HG03442 (cell line): ENCODE measurements at regions not wholly inside any gene's neighbourhood (a gene's known extent, or its start where the extent isn't known, plus 50 kb on each side); places are given as distances from the start of the nearest gene placed in this dataset.
A peak's percentile ranks its signal among the peaks of the same experiment; 100 is the strongest.
"Not testable (repeated sequence)": the region's sequence is repeated elsewhere in the genome, so short reads cannot be mapped to it uniquely, and the experiment has no call there.

Experiments
- ATAC-seq: cut with Tn5 transposase; IDR thresholded peaks from one replicate; pipeline ENCODE4 v1.9.1; 2021; ENCODE audit warnings: mild to moderate bottlenecking, moderate library complexity; ENCODE audit not compliant: unreplicated experiment

DNA sequence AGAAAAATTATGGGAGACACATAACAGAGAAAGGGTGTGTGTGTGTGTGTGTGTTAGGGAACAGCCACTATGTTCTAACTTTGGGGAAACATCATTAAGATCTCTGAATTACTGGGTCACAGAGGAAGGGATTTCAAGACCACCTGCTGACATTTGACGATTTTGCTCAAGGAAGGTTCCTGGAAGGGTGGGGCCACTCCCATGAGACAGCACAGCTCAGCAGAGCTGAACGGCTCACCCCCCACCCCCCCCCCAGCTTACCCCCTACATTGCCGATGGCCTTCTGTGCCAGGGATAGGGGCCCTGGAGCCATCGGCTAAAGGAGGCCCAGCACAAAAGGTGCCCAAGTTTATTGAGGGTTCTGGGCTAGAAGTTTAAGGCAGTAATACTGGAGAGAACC lies 122.4 kb downstream of the NPIPB11 start:
- ATAC-seq: not testable (repeated sequence)

DNA sequence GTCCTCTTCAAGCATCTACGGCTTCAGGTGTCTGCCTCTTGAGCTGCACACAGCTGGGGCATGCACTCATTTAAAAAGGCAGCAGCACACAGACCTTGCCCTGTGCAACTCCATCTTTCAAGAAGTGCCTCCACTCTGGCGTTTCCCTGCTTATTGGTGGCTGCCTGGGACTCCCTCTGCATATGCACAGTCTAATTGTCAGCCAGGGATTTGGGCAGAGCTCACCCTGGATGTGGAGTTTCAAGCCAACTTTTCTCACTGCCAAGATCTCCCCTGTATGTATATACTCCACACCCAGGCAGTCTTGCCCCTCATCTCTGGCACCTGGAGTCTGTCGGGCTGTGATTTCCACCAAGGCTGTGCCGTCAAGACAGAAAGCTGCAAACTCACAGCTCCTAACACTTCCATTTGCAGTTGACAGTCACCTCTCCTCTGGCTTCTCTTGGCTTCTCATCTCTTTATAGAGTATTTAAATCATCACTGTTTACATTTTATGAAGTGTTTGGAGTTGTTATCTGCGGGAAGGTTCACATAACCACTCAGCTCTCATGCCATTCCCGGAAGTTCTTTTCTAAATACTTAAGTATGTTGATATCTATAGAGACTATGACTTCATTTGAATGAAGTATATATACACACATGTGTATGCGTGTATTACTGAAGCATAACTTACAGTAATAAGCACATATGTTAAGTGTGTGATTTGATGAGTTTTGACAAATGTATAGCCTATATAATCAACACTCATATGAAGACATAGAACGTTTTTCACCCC lies 128.2 kb downstream of the NPIPB11 start:
- not testable (repeated sequence) for ATAC-seq

DNA sequence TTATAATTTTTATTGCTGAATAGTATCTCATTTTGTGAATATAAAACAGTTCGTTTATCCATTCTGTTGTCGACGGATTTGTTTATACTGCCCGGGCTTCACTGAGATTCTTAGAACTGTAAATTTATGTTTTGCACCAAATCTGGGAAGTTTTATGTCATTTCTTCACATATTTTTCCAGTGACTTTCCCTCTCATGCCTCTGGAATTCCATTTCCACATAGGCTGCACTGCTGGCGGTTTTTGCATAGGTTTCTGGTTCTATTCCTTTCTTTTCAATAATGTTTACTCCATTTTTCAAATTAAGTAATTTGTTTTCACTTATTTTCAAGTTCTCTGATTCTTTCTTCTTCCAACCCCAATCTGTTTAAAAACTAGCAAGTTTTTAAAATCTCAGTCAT lies 130.1 kb downstream of the NPIPB11 start:
- ATAC-seq: not testable (repeated sequence)

DNA sequence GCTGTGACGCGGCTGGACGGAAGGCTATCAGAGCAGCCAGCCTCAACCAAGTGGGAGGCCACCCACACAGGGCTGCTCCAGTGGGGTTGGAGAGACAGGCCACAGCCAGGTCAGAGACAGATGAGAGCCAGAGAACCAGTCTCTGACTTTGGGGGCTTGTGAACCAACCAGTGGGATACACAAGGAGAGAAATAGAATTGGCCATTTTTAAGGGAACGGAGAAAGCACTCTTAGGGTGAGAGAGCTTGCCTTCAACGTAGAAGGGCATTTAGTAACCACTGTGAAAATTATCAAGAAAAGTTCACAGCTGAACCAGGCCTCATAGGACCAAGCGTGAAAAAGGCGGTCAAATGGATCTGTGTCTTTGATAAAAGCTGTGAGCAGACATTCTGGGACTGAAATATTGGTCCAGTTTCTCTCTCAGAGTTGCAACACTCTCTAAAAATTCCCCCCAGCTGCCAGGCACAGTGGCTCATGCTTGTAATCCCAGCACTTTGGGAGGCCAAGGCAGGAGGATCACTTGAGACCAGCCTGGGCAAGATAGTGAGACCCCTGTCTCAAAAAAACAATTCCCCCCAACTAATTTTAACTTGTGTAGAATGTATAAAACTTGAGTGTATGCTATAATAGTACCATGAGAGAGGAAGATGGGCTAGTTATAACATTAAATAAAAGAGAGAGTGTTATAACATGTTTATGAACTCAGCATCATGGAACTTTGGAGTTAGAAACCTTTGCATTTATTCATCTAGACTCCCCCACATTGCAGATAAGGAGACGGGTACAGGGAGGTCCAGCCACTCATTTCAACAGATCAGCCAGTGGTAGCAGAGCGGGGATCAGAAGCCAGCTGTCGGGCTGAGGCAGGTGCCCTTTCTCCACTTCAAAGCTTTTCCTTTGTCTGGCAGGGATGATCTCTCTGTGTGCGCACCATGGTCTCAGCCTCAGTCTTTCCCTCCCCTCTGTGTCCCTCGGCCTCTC lies 132.2 kb downstream of the NPIPB11 start:
- ATAC-seq: not testable (repeated sequence)

DNA sequence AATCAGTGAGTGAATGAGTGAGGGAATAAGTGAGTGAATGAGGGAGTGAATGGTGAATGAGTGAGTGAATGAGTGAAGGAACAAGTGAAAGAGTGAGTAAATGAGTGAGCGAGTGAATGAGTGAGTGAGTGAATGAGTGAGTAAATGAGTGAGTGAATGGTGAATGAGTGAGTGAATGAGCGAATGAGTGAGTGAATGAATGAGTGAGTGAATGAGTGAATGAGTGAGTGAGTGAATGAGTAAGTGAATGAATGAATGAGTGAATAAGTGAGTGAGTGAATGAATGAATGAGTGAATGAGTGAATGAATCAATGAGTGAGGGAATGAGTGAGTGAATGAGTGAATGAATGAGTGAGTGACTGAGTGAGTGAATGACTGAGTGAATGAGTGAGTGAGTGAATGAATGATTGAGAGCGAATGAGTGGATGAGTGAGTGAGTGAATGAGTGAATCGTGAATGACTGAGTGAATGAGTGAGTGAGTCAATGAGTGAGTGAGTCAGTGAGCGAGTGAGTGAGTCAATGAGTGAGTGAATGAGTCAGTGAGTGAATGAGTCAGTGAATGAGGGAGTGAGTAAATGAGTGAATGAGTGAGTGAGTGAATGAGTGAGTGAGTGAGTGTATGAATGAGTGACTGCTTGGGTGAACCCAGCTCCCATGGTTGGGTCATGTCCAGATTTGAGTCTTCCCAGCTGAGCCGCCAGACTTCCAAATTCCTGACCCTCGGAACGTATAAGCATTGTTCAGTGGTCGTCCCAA lies 133.0 kb downstream of the NPIPB11 start:
- not testable (repeated sequence) for ATAC-seq

DNA sequence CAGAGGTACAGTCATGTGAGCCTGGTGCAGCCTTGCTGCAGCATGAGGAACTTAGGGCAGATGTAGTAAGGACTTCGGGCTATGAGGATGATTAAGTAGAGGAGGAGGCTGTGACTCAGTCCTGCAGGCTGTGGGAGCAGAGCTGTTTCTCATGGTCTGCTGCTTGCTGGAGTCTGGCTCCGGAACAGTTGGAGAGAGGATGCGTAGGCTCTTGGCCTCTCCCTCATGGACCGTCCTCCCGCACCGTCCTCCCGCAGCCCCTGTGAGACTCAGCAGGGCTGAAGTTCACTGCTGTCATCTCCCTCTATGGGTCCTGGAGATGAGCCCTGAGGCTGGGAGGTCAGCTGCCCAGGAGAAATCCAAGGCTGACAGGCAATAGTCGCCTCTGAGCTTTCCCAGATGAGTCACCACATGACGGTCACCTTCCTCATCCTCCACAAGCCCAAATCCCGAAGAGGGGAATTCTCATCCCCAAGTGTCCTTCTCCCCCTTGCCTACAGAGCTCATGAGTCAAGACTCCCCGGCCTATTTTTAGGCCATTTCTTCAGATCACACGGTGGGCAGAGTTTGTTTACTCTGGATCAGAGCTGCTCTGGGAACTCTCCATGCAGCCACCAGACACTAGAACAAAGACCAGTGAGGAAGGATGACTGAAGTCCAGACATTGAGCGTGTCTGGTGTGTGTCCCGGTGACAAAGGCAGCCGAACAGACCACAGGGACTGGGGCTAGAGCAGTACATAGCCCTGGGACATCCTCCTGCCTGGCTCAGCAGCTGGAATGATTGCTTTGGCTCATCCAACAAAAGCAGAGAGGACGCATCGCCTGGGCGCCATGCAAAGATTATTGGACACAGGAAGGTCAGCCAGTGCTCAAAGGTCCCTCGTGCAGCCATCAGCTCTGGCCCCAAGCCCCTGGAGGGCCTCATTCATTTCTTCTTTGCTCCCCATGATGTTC lies 134.5 kb downstream of the NPIPB11 start:
- ATAC-seq: not testable (repeated sequence)

DNA sequence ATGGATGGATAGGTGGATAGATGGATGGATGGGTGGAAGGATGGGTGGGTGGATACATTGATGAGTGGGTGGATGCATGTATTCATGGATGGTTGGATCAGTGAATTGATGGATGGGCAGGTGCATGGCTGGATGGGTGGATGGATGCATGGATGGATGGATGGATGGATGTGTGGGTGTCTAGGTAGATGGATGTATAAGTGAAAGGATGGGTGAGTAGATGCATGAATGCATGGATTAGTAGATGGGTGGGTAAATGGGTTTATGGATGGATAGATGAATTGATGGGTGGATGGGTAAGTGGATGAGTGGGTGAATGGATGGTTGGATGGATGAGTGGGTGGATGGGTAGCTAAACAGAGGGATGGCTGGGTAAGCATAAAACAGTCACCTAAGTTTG lies 135.6 kb downstream of the NPIPB11 start:
- ATAC-seq: not testable (repeated sequence)

DNA sequence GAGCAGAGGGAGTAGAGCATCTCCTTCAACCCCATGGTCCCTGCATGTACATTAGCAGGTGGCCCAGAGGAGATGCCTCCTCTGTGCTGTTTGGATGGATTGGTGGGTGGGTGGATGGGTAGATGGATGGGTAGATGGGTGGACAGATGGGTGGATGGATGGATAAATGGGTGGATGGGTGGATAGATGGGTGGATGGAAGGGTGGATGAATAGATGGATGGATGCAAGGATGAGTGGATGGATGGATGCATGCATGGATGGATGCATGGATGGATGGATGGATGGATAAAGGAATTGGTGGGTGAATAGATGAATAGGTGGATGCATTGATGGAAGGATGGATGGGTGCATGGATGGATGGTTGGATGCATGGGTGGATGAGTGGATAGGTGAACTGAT lies 136.5 kb downstream of the NPIPB11 start:
- not testable (repeated sequence) for ATAC-seq

DNA sequence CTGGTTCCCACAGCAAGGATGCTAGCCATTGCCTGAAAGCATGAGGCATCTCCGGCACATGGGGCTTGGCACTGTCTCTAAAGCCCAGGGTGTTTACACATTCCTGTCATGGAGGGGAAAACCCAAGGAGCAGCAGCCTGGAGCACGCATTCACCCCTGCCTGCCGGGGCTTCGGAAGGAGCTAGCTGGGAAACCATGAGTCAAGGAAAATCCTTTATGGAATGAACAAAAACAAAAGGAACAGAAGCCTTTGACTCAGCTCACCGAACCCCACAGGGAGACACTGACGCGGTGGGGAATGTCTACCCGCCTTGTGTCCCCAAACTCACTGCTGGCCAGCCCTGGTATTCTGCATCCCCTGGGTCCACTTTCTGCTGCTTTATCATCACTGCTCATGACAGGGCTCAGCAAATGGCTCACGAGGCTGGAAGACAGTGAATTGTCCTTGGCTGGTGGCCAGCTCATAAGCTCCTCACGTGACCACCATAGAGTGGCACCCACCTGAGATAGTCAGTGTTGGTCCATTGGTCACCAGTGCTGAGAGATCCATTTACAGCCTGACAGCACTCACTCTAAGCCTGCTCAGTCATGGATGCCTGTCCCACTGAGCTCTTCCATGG lies 137.2 kb downstream of the NPIPB11 start:
- not testable (repeated sequence) for ATAC-seq

DNA sequence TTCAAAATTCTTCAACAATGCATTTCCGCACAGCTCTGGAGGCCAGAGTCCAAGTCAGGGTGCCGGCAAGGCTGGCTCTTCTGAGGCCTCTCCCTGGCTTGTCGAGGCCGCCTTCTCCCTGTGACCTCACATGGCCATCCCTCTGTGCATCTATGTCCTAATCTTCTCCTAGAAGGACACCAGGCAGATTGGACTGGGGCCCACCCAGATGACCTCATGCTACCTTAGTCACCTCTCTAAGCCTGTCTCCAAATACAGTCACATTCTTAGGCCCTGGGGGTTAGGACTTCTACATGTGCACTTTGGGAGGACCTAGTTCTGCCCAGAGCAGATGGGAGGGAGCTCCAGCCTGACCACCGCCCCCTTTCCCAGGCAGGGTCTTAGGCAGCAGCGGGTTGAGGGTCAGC lies 137.7 kb downstream of the NPIPB11 start:
- not testable (repeated sequence) for ATAC-seq

DNA sequence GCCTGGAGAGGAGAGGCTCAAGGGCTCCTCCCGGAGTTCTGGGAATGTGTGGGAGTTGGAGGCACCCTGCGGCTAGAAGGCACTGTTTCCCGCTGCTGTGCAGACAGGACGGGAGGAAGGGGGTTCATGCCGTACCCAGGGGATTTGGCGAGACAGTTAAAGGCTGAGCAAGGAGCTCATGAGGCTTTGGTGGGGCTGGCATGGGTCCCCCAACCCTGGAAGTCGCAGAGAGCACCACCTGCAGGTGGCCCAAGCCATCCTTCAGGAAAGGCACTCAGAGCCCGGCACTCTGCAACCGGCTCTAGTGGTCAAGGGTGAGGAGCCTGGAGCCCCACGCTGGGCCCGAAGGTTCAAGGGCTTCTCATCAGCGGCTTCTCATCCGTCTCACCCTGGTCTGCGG lies 138.2 kb downstream of the NPIPB11 start:
- not testable (repeated sequence) for ATAC-seq

DNA sequence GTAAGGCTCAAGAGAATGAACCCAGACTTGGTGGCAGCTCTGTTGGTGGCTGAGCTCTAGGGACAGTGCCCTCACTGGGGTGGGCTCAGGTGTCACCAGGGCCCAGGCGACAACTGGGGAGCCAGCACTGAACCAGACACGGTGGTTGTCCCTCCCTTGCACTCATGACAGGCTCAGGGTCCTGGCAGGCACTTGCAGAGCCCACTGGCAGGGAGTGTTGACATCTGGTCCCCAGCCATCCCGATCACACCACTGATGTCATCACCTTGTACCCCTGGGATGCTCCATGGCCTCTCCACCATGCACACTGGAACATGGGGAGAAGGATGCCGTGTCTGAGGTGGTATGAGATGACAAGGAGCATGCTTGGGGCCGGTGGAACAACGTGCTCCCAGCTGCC lies 138.6 kb downstream of the NPIPB11 start:
- not testable (repeated sequence) for ATAC-seq

DNA sequence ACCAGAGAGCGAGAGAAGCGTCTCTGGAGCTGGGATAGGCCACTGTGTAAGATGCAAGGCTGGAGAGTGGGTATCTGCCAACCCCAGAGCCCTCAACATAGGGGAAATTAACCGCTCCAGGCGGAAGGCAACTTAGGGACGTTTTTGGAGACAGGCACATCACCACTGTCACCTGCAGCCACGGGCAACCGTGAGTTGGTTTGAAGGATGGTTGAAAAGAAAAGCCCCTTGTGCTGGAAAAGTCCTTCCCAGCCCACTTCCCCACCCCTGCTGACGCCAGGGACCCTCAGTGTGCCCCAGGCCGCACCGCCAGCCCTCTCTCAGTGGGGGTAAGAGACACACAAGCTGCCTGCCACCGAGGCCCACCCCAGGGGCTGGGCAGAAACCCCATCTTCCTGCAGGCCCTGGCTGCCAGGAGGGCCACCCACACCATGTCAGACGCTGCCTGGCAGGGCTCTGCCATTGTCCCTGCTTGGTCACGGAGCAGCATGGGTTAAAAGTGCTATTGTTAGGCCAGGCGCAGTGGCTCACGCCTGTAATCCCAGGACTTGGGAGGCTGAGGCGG lies 139.4 kb downstream of the NPIPB11 start:
- ATAC-seq: not testable (repeated sequence)

DNA sequence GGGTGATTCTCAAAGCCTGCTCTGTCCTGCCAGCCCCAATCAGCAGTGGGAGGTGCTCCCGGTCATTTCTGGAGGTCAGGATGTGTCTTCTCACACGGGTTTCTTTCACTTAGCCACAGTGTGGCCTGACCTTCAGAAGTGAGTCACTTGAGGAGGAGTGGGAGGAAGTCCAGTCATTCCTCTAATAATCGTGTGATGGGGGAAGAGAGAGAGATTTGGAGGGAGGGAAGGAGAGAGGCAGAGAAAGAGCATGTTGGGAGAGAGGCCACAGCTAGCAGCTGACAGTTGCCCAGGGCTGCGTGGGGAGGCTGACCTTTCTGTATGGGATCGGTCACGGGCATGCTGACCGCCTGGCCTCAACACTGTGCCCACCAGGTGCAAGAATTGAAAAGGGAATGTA lies 139.9 kb downstream of the NPIPB11 start:
- ATAC-seq: not testable (repeated sequence)

DNA sequence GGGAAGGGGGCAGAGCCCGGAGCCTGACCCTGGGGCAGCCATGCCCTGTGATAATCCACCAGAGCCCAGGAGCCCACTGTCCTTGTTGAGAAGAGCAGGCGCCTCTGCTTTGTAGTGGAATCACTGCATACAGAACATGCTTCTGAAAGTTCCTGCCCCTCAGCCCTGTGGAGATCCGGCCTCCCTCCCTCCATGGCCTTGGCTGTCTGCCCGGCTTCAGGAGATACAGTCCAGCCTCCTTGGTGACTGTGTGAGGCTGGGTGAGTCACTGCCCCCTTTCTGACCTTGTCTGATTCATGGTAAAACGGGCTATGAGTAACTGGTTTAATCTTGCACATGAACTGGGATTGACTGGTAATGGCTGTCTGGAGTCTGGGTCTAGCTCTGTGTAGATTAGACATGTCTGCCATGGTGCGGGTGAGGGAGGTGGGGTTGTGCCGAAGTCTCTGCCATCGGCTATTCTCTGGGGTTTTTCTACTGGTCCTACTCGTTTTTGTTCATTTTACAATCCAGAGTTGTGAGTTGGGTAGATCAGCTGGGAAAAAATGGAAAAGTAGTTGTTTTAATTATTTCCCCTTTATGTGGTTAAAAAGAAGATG lies 141.2 kb downstream of the NPIPB11 start:
- ATAC-seq: peak; percentile 72

DNA sequence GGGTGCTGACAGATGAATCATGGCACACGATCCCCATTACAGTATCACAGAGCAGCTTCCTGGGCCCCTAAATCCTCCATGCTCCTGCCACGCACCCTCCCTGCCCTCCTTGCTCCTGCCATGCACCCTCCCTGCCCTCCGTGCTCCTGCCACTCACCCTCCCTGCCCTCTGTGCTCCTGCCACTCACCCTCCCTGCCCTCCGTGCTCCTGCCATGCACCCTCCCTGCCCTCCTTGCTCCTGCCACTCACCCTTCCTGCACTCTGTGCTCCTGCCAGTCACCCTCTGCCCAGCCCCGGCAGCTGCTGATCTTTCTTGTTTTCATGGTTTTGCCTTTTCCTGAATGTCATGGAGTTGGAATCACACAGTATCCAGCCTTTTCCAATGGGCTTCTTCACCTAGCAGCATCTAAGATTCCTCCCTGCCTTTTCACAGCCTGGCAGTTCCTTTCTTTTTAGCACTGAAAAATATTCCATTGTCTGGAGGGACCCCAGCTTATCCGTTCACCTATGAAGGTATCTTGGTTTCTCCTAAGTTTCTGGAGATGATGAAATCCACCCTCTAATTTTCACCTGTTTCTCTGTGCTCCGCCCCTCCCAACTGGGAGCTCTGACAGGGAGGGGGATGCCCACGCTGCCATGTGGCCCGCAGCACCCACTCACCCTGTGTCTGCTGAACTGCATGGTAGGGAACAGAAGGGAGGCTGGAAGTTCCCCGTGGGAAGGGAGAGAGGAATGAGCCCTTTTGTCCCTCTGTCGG lies 142.3 kb downstream of the NPIPB11 start:
- ATAC-seq: not testable (repeated sequence)

DNA sequence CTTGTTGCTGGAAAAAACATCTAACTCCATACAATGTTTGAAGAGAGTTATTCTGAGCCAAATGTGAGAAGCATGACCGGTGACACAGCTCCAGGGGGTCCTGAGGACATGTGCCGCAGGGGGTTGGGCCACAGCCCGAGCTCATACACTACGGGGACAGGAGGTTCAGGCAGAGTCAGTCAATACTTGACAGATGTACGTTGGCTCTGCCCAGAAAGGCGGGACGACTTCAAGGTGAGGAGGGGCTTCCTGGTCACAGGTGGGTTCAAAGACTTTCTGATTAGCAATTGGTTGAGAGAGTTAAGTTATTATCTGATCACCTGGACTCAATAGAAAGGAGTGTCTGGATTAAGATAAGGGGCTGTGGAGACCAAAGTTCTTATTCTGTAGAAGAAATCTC lies 143.8 kb downstream of the NPIPB11 start:
- not testable (repeated sequence) for ATAC-seq
